ENCODE measurements at regions not wholly inside any gene's neighbourhood (a gene's known extent, or its start where the extent isn't known, plus 50 kb on each side); places are given as distances from the start of the nearest gene placed in this dataset.

DNA sequence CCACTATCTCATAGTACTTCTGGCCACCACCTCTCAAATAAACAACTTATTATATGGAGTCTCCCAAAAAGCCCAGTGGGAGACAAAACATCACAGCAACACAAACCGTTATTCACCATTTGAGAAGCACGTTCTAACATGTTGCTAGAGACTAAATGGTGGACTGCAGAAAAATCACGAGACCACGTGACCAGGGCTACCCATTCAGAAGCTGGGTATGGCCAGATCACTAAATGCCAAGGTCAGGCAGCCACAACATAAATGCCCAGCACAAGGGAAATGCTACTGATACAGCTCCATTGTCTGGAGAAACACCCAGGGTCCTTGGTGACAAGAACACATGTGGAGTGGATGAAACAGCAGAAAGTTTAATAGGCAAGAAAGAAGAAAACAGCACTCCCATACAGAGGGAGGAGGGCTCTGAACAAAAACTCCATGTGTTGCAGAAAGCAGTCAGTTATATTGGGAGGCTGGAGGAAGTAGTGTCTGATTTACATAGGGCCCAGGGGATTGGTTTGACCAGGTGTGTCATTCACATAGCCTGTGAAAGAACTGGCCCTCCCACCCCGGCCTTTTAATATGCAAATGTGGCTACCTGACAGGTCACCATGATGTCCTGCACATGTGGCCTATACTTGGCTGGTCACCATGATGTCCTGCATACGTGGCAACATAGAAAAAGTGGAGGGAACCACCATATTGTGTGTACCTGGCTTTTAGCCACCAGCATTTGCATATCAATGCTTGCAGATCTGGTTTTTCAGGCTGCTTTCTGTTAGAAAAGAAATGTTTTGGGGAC is 97.2 kb downstream of the TRIM36 start:
- no peak overlapping the region for H3K4me3 ChIP-seq (ENCODE audit: low read depth, low read length)
- no peaks in the 10 kb centered on the region for H3K4me1 ChIP-seq (ENCODE audit: control insufficient read depth, insufficient read depth, low read length)
- DNase-seq (ENCODE audit: low read depth in 4 of 6, low spot score in 6 of 6), result peak in 1 of 6 donors; percentile 46
- no peaks in the 10 kb centered on the region for H3K27me3 ChIP-seq (ENCODE audit: control insufficient read depth, insufficient read depth, low read length)
- H3K9me3 ChIP-seq (ENCODE audit: control insufficient read depth, insufficient read depth, low read length), result no peaks in the 10 kb centered on the region
- H3K27ac ChIP-seq (ENCODE audit: low read depth, low read length), result no peak overlapping the region
- H3K36me3 ChIP-seq (ENCODE audit: control insufficient read depth, insufficient read depth, low read length), result no peaks in the 10 kb centered on the region
- WGBS (ENCODE audit: insufficient coverage), result 69% methylated on average over 6 of the region's 6 CpGs

DNA sequence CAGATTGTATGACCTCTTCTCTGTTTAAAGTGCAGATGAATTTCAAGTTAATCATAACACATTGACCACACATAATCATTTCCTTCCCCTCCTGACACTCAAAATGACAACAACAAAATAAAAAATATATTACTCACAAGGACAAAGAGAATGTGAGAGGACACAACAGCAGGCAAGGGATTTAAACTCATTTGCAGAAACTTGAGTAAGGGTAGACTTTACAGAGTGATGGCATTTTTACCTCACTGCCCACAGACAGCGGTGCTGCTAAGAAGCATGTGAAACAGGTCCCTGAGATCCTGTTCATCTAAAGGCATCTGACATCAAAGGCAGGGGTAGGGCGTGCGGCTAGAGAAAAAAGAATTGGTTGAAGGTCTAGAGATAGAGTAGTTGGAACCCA is 99.0 kb downstream of the TRIM36 start:
- Histone ChIP-seq H3K27ac (ENCODE audit: low read depth, low read length) (no peak overlapping the region), H3K4me1 (ENCODE audit: control insufficient read depth, insufficient read depth, low read length) (no peaks in the 10 kb centered on the region), H3K4me3 (ENCODE audit: low read depth, low read length) (no peak overlapping the region), H3K9me3 (ENCODE audit: control insufficient read depth, insufficient read depth, low read length) (no peaks in the 10 kb centered on the region), H3K36me3 (ENCODE audit: control insufficient read depth, insufficient read depth, low read length) (no peaks in the 10 kb centered on the region), H3K27me3 (ENCODE audit: control insufficient read depth, insufficient read depth, low read length) (no peaks in the 10 kb centered on the region)
- DNase-seq (ENCODE audit: low read depth in 4 of 6, low spot score in 6 of 6), result no peak
- WGBS (ENCODE audit: insufficient coverage), result no CpG with 5 or more reads among the region's 3 CpGs

DNA sequence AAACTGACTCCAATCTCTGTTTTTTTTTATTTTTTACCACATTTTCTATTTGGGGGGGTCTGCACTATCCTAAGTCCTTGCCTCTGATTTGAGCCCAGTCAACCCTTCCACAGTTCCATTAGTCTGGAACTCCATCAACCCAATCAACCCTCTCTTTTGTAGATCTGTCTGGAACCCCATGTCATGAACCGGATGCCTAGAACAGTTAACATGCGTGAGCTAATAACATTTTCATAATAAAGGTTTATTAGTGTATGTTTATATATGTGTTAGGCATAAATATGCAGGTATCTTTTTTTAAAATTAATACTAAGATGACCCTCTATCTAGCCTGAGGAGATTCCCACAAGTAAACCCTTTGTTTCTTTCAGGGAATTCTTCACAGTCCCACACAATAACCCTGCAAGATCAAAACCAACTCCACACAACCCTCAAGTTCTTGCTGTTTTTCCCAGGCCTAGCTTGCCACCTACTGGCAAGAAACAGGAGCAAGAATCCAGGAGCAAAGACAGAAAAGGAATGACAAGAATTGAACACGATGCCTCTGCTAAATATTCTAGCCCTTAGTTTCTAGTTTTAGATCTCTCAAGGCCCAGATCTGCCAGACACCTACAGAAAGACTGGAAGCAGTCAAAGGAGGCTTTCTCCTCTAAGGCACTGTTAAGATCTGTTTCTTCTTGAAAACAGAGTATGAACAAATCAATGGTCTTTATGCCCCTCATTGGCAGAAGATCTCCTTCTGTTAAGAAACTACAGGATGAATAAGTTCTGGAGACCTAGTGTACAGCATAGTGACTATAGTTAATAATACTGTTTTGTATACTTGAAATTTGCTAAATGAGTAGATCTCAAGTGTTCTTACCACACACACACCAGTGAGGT is 100.4 kb downstream of the TRIM36 start:
- no peaks in the 10 kb centered on the region for H3K9me3 ChIP-seq (ENCODE audit: control insufficient read depth, insufficient read depth, low read length)
- H3K4me1 ChIP-seq (ENCODE audit: control insufficient read depth, insufficient read depth, low read length), result no peaks in the 10 kb centered on the region
- H3K4me3 ChIP-seq (ENCODE audit: low read depth, low read length), result no peak overlapping the region
- H3K27me3 ChIP-seq (ENCODE audit: control insufficient read depth, insufficient read depth, low read length), result no peaks in the 10 kb centered on the region
- peak; percentile 38 to 95 (median 68) for DNase-seq (ENCODE audit: low read depth in 4 of 6, low spot score in 6 of 6)
- 0% methylated on average over 1 of the region's 3 CpGs for WGBS (ENCODE audit: insufficient coverage)
- no peaks in the 10 kb centered on the region for H3K36me3 ChIP-seq (ENCODE audit: control insufficient read depth, insufficient read depth, low read length)
- H3K27ac ChIP-seq (ENCODE audit: low read depth, low read length), result no peak overlapping the region

DNA sequence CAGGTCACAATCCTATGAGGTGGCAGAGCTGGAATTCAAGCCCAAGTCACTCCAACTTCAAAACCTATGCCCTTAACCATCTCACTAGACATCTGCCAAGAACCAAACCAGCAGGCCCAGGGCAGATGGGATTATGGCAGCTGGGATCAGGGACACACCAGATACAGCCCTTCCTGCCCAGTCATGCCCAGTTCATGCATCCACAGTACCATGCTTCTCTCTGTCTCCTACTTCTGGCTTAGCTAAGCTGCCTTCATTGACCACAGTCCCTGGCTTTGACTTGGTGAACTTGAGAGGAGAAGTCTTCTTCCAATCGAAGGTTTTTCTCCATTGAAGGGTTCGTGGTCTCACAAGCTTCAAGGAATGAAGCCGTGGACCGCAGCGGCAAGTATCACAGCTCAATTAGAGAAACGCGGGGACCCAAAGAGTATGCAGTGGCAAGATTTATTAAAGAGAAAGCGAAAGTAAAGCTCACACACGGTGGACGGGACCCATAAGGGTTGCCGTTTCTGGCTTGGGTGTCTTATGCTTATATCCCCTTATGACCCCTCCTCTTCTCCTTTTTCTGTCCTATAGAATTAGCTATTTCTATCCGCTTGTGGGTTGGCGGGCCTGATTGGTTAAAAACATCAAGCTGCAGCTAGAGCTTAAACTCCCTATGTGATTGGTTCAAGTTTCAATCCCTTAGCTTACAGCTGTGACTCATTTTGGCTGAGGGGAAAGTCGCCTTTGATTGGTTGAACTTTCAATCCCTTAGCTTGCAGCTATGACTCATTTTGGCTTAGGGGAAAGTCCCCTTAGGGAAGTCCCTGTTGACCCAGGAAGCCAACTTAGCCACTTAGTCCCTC is 101.2 kb downstream of the TRIM36 start:
- 96% methylated on average over 8 of the region's 14 CpGs for WGBS (ENCODE audit: insufficient coverage)

DNA sequence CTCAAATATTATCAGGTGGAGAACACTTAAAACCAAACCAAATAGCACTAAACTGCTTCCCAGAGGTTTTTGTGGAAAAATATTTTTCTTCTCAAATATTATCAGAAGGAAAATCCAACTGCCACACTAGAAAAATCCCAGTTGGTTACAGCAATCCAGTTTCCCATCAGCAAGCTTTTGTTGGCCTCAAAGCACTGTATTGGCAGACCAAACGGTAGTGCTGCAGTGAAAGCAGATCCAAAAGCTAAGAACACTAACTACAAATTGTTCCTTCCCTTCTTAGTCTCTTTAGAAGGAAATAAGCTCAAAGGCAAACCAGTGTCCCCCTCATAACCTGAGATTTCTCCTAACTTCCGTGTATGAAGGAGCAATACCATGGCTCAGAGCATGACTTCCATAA is 105.3 kb downstream of the TRIM36 start:
- 39% methylated on average over 2 of the region's 2 CpGs for WGBS (ENCODE audit: insufficient coverage)
- Histone ChIP-seq H3K9me3 (ENCODE audit: control insufficient read depth, insufficient read depth, low read length) (no peaks in the 10 kb centered on the region), H3K27me3 (ENCODE audit: control insufficient read depth, insufficient read depth, low read length) (no peaks in the 10 kb centered on the region), H3K36me3 (ENCODE audit: control insufficient read depth, insufficient read depth, low read length) (no peaks in the 10 kb centered on the region), H3K4me1 (ENCODE audit: control insufficient read depth, insufficient read depth, low read length) (no peaks in the 10 kb centered on the region), H3K27ac (ENCODE audit: low read depth, low read length) (no peak overlapping the region), H3K4me3 (ENCODE audit: low read depth, low read length) (no peak overlapping the region)
- DNase-seq (ENCODE audit: low read depth in 4 of 6, low spot score in 6 of 6), result peak in 3 of 6 donors; percentile 7 to 66 (median 11)

More for the DNA sequence above, 101.2 kb downstream of the TRIM36 start:
- Histone ChIP-seq H3K27me3 (ENCODE audit: control insufficient read depth, insufficient read depth, low read length) (no peaks in the 10 kb centered on the region), H3K4me3 (ENCODE audit: low read depth, low read length) (no peak overlapping the region), H3K27ac (ENCODE audit: low read depth, low read length) (no peak overlapping the region), H3K9me3 (ENCODE audit: control insufficient read depth, insufficient read depth, low read length) (no peaks in the 10 kb centered on the region), H3K4me1 (ENCODE audit: control insufficient read depth, insufficient read depth, low read length) (no peaks in the 10 kb centered on the region), H3K36me3 (ENCODE audit: control insufficient read depth, insufficient read depth, low read length) (no peaks in the 10 kb centered on the region)
- DNase-seq (ENCODE audit: low read depth in 4 of 6, low spot score in 6 of 6), result no peak

DNA sequence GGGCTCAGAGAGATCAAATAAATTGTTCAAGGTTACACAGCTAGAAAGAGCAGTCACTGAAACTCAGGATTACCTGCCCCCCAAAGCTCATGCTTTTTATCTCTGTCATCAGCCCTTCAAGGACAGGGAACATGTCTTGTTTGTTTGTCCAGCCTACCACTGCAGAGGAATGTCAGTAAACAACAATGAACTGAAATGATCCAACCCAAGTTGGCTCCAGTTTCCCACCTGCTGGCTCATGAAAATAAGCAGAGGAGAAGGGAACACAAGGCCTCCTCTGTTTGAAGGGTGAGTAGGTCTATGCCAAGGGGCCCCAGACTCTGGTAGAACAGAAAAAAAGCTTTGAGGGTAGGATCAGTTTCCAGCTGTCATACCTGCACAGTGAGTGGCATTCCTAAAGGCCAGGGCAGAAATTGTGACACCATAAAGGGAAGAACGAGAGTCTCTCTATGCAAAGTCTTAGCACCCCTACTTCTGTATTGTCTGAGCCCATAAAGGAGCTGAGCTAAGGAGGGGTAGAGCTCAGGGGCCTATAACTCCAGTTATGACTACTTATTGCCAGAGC is 115.2 kb downstream of the TRIM36 start:
- no CpG with 5 or more reads among the region's 1 CpG for WGBS (ENCODE audit: insufficient coverage)
- no peaks in the 10 kb centered on the region for H3K9me3 ChIP-seq (ENCODE audit: control insufficient read depth, insufficient read depth, low read length)
- no peaks in the 10 kb centered on the region for H3K36me3 ChIP-seq (ENCODE audit: control insufficient read depth, insufficient read depth, low read length)
- H3K4me3 ChIP-seq (ENCODE audit: low read depth, low read length), result no peak overlapping the region
- DNase-seq (ENCODE audit: low read depth in 4 of 6, low spot score in 6 of 6), result no peak
- no peak overlapping the region for H3K27ac ChIP-seq (ENCODE audit: low read depth, low read length)
- H3K4me1 ChIP-seq (ENCODE audit: control insufficient read depth, insufficient read depth, low read length), result no peaks in the 10 kb centered on the region
- H3K27me3 ChIP-seq (ENCODE audit: control insufficient read depth, insufficient read depth, low read length), result no peaks in the 10 kb centered on the region

DNA sequence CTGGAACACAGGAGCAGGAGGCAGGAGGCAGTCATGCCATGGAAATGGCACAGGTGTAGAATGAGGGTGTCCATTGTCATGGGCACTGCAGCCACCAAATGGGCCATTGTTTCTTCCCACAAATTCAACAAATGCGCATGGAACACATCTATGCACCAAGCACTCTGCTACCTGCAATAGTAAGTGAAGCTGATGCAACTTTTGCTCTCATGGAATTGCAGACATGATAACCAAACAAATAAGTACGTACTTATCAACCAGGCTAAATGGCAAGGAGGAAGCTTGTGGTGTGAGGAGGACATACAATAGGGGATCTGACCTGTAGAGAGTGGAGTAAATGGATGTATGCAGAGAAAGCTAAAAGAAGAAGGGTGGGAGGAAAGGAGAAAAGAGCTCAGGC is 116.8 kb downstream of the TRIM36 start:
- no peaks in the 10 kb centered on the region for H3K4me1 ChIP-seq (ENCODE audit: control insufficient read depth, insufficient read depth, low read length)
- no peaks in the 10 kb centered on the region for H3K36me3 ChIP-seq (ENCODE audit: control insufficient read depth, insufficient read depth, low read length)
- no peaks in the 10 kb centered on the region for H3K27me3 ChIP-seq (ENCODE audit: control insufficient read depth, insufficient read depth, low read length)
- no peak for DNase-seq (ENCODE audit: low read depth in 4 of 6, low spot score in 6 of 6)
- no peak overlapping the region for H3K27ac ChIP-seq (ENCODE audit: low read depth, low read length)
- 100% methylated on average over 1 of the region's 2 CpGs for WGBS (ENCODE audit: insufficient coverage)
- H3K4me3 ChIP-seq (ENCODE audit: low read depth, low read length), result no peak overlapping the region
- H3K9me3 ChIP-seq (ENCODE audit: control insufficient read depth, insufficient read depth, low read length), result no peaks in the 10 kb centered on the region

DNA sequence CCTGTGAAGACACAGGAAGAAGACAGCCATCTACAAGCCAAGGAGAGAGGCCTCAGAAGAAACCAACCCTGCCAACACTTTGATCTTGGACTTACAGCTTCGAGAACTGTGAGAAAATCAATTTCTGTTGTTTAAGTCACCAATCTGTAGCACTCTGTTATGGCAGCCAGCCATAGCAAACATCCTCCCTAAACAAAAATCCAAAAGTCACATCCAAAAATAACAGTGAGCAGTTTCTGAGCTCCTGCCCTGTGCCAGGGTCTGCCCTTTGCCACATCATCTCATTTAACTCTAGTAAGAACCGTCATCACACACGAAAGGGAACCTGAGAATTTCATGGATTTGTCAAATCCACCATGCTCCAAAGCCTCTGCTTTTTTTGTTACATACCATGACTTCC is 118.8 kb downstream of the TRIM36 start:
- no peaks in the 10 kb centered on the region for H3K9me3 ChIP-seq (ENCODE audit: control insufficient read depth, insufficient read depth, low read length)
- no peaks in the 10 kb centered on the region for H3K4me1 ChIP-seq (ENCODE audit: control insufficient read depth, insufficient read depth, low read length)
- H3K27me3 ChIP-seq (ENCODE audit: control insufficient read depth, insufficient read depth, low read length), result no peaks in the 10 kb centered on the region
- no CpG with 5 or more reads among the region's 3 CpGs for WGBS (ENCODE audit: insufficient coverage)
- no peak overlapping the region for H3K4me3 ChIP-seq (ENCODE audit: low read depth, low read length)
- no peaks in the 10 kb centered on the region for H3K36me3 ChIP-seq (ENCODE audit: control insufficient read depth, insufficient read depth, low read length)
- no peak overlapping the region for H3K27ac ChIP-seq (ENCODE audit: low read depth, low read length)
- DNase-seq (ENCODE audit: low read depth in 4 of 6, low spot score in 6 of 6), result peak in 1 of 6 donors; percentile 17

DNA sequence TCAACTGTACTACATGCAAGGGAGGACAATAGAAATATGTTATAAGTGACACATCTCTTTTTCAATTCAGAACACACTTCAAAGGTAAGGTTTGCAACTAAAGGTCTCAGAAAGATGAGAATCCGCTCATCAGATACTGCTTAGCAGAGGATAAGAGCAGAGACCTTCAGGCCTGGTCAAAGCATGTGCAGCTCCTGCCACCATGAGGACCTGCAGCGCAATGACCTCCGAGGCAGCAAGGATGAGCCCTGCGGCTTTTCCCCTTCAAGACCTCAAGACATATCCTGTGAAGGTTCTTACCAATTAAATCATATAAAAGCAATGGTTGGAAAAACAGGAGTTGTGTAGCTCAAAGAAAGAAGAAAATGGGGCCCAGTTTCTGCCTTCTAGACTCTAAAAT is 135.8 kb downstream of the TRIM36 start:
- no peaks in the 10 kb centered on the region for H3K27me3 ChIP-seq (ENCODE audit: control insufficient read depth, insufficient read depth, low read length)
- WGBS (ENCODE audit: insufficient coverage), result 58% methylated on average over 1 of the region's 4 CpGs
- H3K4me1 ChIP-seq (ENCODE audit: control insufficient read depth, insufficient read depth, low read length), result no peaks in the 10 kb centered on the region
- no peaks in the 10 kb centered on the region for H3K9me3 ChIP-seq (ENCODE audit: control insufficient read depth, insufficient read depth, low read length)
- DNase-seq (ENCODE audit: low read depth in 4 of 6, low spot score in 6 of 6), result peak in 3 of 6 donors; percentile 23 to 81 (median 64)
- no peaks in the 10 kb centered on the region for H3K36me3 ChIP-seq (ENCODE audit: control insufficient read depth, insufficient read depth, low read length)
- no peak overlapping the region for H3K27ac ChIP-seq (ENCODE audit: low read depth, low read length)
- H3K4me3 ChIP-seq (ENCODE audit: low read depth, low read length), result no peak overlapping the region
